Smooth muscle cell (in vitro differentiated cells): ENCODE measurements at regions not wholly inside any gene's neighbourhood (a gene's known extent, or its start where the extent isn't known, plus 50 kb on each side); places are given as distances from the start of the nearest gene placed in this dataset.

ENCODE experiments used
- DNase-seq: peaks from one replicate; lab custom pipeline; 2025; ENCODE audit not compliant: unreplicated experiment; lab: John Stamatoyannopoulos, UW
- H2AFZ ChIP-seq: fragments of 200-600 bp; sonication (generic); 2 replicates; pipeline ENCODE4 v1.6.0; 2016; ENCODE audit warnings: antibody characterized with exemption, low read depth, mild to moderate bottlenecking
- H3F3A ChIP-seq: fragments of 200-600 bp; sonication (generic); 2 replicates; pipeline ENCODE4 v1.6.0; 2017; ENCODE audit warnings: antibody characterized with exemption, low read depth
- H3K27ac ChIP-seq: fragments of 200-600 bp; sonication (generic); 2 replicates; pipeline ENCODE4 v1.5.1; 2016; ENCODE audit warnings: low read depth, mild to moderate bottlenecking
- H3K27me3 ChIP-seq: fragments of 200-600 bp; sonication (generic); 2 replicates; pipeline ENCODE4 v1.6.1; 2016; ENCODE audit warnings: low read depth, mild to moderate bottlenecking
- H3K36me3 ChIP-seq: fragments of 200-600 bp; sonication (generic); 2 replicates; pipeline ENCODE4 v1.5.1; 2016; ENCODE audit warnings: low read depth
- H3K4me1 ChIP-seq: fragments of 200-600 bp; sonication (generic); 2 replicates; pipeline ENCODE4 v1.5.1; 2016; ENCODE audit warnings: low read depth
- H3K4me2 ChIP-seq: fragments of 200-600 bp; sonication (generic); 2 replicates; pipeline ENCODE4 v1.6.0; 2016; ENCODE audit warnings: mild to moderate bottlenecking
- H3K4me3 ChIP-seq: fragments of 200-600 bp; sonication (generic); 2 replicates; pipeline ENCODE4 v1.5.1; 2016; ENCODE audit warnings: mild to moderate bottlenecking
- H3K79me2 ChIP-seq: fragments of 200-600 bp; sonication (generic); 2 replicates; pipeline ENCODE4 v1.6.0; 2016; ENCODE audit warnings: low read depth, mild to moderate bottlenecking
- H3K9ac ChIP-seq: fragments of 200-600 bp; sonication (generic); 2 replicates; pipeline ENCODE4 v1.6.0; 2016; ENCODE audit warnings: low read depth
- H3K9me3 ChIP-seq: fragments of 200-600 bp; sonication (generic); replicated peaks from 2 replicates; pipeline ENCODE4 v1.5.1; 2016; ENCODE audit warnings: low read depth
- H4K20me1 ChIP-seq: fragments of 200-600 bp; sonication (generic); 2 replicates; pipeline ENCODE4 v1.6.0; 2016; ENCODE audit warnings: low read depth
- WGBS: methylation state at CpG from one replicate; pipeline ENCODE4 v1.1.7; 2016; ENCODE audit warnings: low lambda C conversion rate; 5-methylcytosine and 5-hydroxymethylcytosine counted together
- TF ChIP-seq, protein P1 (sequence below): fragments of 200-600 bp; sonication (generic); IDR thresholded peaks from 2 replicates; pipeline ENCODE4 v1.5.1; 2017; ENCODE audit warnings: borderline replicate concordance, mild to moderate bottlenecking, antibody characterized with exemption; ENCODE audit not compliant: insufficient read depth, poor library complexity, severe bottlenecking

DNA sequence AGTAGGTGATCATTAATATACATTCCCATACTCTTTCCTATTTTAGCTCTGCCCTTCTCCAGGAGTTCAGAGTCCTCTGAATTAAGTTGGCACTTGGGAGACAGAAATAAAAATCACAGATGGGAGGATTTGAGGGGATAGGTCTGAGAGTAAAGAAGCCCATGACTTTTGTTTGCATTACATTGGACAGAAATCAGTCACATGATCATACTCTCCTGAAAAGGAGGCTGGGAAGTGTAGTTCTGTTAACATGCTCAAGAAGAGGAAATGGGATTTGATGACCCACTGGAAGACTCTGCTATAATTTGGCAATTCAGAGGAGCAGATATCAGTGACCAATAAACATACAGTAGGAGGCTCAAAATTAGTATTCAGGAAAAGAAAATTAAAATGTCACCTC lies 674.9 kb upstream of the C16orf82 start:
- TF ChIP-seq, protein P1, sequence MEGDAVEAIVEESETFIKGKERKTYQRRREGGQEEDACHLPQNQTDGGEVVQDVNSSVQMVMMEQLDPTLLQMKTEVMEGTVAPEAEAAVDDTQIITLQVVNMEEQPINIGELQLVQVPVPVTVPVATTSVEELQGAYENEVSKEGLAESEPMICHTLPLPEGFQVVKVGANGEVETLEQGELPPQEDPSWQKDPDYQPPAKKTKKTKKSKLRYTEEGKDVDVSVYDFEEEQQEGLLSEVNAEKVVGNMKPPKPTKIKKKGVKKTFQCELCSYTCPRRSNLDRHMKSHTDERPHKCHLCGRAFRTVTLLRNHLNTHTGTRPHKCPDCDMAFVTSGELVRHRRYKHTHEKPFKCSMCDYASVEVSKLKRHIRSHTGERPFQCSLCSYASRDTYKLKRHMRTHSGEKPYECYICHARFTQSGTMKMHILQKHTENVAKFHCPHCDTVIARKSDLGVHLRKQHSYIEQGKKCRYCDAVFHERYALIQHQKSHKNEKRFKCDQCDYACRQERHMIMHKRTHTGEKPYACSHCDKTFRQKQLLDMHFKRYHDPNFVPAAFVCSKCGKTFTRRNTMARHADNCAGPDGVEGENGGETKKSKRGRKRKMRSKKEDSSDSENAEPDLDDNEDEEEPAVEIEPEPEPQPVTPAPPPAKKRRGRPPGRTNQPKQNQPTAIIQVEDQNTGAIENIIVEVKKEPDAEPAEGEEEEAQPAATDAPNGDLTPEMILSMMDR: no peak
- H3K9ac ChIP-seq: no peak overlapping the region
- H3K4me3 ChIP-seq: no peak overlapping the region
- H4K20me1 ChIP-seq: no peaks in the 10 kb centered on the region
- DNase-seq: no peak
- H3F3A ChIP-seq: no peaks in the 10 kb centered on the region
- H3K4me2 ChIP-seq: no peak overlapping the region
- no peaks in the 10 kb centered on the region for H3K27me3 ChIP-seq
- H3K4me1 ChIP-seq: peaks cover under 1% of the 10 kb centered on the region
- no peaks in the 10 kb centered on the region for H3K36me3 ChIP-seq
- H2AFZ ChIP-seq: no peak overlapping the region
- no peaks in the 10 kb centered on the region for H3K79me2 ChIP-seq
- H3K27ac ChIP-seq: no peak overlapping the region
- H3K9me3 ChIP-seq: no peaks in the 10 kb centered on the region

DNA sequence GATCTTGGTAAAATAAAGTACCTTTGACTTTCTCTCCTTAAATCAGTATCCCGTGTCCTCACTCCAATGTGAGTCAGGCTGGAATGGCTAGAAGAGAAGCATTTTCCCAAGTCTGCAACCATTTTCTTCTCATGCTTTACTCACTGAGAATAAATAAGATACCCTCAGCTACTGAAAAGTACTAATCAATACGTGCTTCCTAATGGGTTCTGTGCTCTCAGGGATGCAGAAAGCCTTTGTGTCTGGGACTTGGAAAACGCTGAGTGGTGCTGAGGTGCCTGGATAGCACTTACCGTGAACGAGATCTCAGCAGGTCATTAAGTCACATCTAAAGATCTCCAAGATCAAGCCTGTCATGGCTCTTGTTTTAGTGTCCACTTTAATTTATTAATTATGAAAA lies 672.3 kb upstream of the C16orf82 start:
- H2AFZ ChIP-seq: no peak overlapping the region
- H3K79me2 ChIP-seq: no peaks in the 10 kb centered on the region
- no peaks in the 10 kb centered on the region for H3K36me3 ChIP-seq
- 80% methylated on average over 5 of the region's 5 CpGs for WGBS
- no peaks in the 10 kb centered on the region for H3F3A ChIP-seq
- H3K9me3 ChIP-seq: no peaks in the 10 kb centered on the region
- no peak overlapping the region for H3K4me3 ChIP-seq
- no peak overlapping the region for H3K4me2 ChIP-seq
- no peaks in the 10 kb centered on the region for H4K20me1 ChIP-seq
- no peak overlapping the region for H3K9ac ChIP-seq
- H3K27ac ChIP-seq: no peak overlapping the region
- DNase-seq: no peak
- H3K27me3 ChIP-seq: peaks cover 7% of the 10 kb centered on the region
- no peaks in the 10 kb centered on the region for H3K4me1 ChIP-seq
- TF ChIP-seq, protein P1: no peak

DNA sequence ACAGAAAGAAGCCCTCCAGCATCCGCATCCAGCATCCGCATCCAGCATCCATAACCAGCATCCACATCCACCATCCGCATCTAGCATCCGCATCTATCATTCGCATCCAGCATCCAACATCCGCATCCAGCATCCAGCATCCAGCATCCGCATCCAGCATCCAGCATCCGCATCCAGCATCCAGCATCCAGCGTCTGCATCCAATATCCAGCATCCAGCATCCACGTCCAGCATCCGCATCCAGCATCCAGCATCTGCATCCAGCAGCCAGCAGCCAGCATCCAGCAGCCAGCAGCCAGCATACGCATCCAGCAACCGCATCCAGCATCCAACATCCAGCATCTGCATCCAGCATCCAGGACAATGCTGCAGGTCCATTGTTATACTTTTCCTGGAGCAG lies 671.0 kb upstream of the C16orf82 start:
- Histone ChIP-seq H3K9me3 (no peaks in the 10 kb centered on the region), H3K36me3 (no peaks in the 10 kb centered on the region), H4K20me1 (no peaks in the 10 kb centered on the region), H3K4me3 (no peak overlapping the region), H3K9ac (no peak overlapping the region), H3K27ac (no peak overlapping the region), H2AFZ (no peak overlapping the region), H3K4me1 (no peaks in the 10 kb centered on the region), H3K4me2 (no peak overlapping the region), H3K27me3 (peaks cover 7% of the 10 kb centered on the region), H3K79me2 (no peaks in the 10 kb centered on the region), H3F3A (no peaks in the 10 kb centered on the region)
- 88% methylated on average over 12 of the region's 13 CpGs for WGBS
- no peak for DNase-seq
- TF ChIP-seq, protein P1: no peak

DNA sequence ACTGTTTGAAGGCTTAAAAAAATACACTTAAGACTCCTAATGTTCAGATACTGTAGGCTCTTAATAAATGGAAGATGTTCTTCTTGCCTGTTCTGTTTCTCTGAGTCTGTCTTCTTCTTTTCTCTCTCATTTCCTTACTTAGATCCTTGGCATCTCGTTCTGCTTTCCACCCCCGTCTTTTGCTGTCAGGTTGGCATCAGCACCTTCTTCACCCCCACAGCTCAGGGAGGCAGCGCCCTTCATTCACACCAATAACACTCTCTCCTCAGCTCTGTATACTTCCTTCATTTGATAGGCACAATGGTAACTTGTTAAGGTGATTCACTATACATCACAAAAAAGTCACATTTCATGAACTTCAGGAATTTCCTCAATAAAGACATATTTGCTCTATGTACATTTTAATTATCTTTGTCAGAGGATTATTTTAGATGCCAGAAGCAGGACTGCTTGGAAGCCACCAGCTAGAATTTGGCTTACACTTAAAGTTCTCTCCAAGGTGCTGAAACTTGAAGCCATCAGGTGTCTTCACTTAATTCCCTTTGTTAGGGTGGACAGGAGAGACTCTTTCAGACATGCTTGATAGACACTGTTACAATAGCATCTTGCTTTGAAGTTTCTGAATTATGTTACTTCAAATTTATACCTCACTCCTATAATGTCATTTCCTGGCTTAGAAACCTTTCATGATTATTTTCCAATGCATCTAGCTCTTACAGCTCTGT lies 670.1 kb upstream of the C16orf82 start:
- H3K27ac ChIP-seq: no peak overlapping the region
- WGBS: 71% methylated on average over 3 of the region's 3 CpGs
- no peaks in the 10 kb centered on the region for H3F3A ChIP-seq
- peaks cover 7% of the 10 kb centered on the region for H3K27me3 ChIP-seq
- H3K4me1 ChIP-seq: no peaks in the 10 kb centered on the region
- H3K4me2 ChIP-seq: no peak overlapping the region
- no peaks in the 10 kb centered on the region for H3K9me3 ChIP-seq
- TF ChIP-seq, protein P1: no peak
- H2AFZ ChIP-seq: no peak overlapping the region
- no peaks in the 10 kb centered on the region for H4K20me1 ChIP-seq
- no peaks in the 10 kb centered on the region for H3K79me2 ChIP-seq
- H3K36me3 ChIP-seq: no peaks in the 10 kb centered on the region
- no peak overlapping the region for H3K4me3 ChIP-seq
- no peak for DNase-seq
- no peak overlapping the region for H3K9ac ChIP-seq
